ENCODE measurements at regions not wholly inside any gene's neighbourhood (a gene's known extent, or its start where the extent isn't known, plus 50 kb on each side); places are given as distances from the start of the nearest gene placed in this dataset.

DNA sequence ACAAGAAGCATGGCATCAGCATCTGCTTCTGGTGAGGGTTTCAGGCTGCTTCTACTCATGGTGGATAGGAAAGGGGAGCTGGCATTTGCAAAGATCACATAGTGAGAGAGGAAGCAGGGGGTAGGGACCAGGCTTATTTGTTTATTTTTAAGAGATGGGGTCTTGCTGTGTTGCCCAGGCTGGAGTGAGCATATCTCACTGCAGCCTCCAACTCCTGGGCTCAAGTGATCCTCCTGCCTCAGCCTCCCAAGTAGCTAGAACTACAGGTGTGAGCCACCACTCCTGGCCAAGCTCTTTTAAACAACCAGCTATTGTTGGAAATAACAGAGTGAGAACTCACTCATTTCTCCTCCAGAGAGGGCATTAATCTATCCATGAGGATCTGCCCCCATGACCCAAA is 138.8 kb upstream of the FOXN2 start:
- ChIA-PET CTCF (no interaction called here), POLR2A (interaction anchor here (0.6 kb wide), 1 partner anchor 137 kb away, joined by 3 read pairs; no protein-coding TSS in a partner anchor)
- Mint-ChIP-seq H3K4me3 (ENCODE audit: unreplicated experiment) (no peak overlapping the region), H3K9me3 (ENCODE audit: unreplicated experiment) (no peaks in the 10 kb centered on the region), H3K4me1 (ENCODE audit: insufficient read depth, unreplicated experiment) (peaks cover 8% of the 10 kb centered on the region), H3K27ac (ENCODE audit: low read depth, unreplicated experiment) (no peak overlapping the region), H3K27me3 (ENCODE audit: insufficient read depth, unreplicated experiment) (no peaks in the 10 kb centered on the region), H3K36me3 (ENCODE audit: insufficient read depth, unreplicated experiment) (no peaks in the 10 kb centered on the region)
- no TSS peak for BruUV-seq (replicated peaks)
- intact Hi-C loops (cut with micrococcal nuclease) = no loop called here
- no peak for DNase-seq (ENCODE audit: unreplicated experiment)
- TF ChIP-seq, protein P1, sequence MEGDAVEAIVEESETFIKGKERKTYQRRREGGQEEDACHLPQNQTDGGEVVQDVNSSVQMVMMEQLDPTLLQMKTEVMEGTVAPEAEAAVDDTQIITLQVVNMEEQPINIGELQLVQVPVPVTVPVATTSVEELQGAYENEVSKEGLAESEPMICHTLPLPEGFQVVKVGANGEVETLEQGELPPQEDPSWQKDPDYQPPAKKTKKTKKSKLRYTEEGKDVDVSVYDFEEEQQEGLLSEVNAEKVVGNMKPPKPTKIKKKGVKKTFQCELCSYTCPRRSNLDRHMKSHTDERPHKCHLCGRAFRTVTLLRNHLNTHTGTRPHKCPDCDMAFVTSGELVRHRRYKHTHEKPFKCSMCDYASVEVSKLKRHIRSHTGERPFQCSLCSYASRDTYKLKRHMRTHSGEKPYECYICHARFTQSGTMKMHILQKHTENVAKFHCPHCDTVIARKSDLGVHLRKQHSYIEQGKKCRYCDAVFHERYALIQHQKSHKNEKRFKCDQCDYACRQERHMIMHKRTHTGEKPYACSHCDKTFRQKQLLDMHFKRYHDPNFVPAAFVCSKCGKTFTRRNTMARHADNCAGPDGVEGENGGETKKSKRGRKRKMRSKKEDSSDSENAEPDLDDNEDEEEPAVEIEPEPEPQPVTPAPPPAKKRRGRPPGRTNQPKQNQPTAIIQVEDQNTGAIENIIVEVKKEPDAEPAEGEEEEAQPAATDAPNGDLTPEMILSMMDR (IDR thresholded peaks at IDR 0.05; ENCODE audit: unreplicated experiment) = no peak

DNA sequence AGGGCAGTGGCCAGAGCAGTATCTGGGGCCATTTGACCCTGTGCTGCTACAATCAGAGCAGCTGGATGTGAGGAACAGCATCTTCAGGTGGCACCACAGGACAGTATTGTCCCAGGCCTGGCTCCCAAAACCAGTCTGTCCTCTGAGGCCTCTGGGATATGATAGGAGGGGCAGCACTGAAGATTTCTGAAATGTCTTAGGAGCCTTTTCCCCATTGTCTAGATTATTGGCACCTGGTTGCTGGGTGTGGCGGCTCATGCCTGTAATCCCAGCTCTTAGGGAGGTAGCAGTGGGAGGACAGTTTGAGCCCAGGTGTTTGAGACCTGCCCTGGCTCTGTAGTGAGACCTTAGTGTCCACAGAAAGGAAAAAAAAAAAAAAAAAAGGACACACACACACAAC is 137.6 kb upstream of the FOXN2 start:
- no peak overlapping the region for H3K4me3 Mint-ChIP-seq (ENCODE audit: unreplicated experiment)
- BruUV-seq (replicated peaks) = no TSS peak
- CTCF ChIA-PET = no interaction called here

DNA sequence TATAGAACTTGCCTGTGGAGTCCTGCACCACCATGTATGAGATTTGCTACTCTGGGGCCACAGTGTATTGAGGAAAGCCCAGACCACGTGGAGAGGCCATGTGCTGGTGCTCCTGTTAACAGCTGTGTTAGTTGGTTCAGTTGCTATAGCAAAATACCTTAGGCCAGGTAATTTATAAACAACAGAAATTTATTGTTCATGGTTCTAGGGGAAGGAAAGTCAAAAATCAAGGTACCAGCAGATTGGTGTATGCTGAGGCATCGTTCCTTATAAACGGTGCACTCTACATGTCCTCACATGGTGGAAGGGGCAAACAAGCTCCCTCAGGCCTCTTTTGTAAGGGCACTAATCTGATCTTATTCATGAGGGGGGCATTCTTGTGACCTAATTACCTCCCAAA is 135.9 kb upstream of the FOXN2 start:
- no peaks in the 10 kb centered on the region for H3K27me3 Mint-ChIP-seq (ENCODE audit: insufficient read depth, unreplicated experiment)
- POLR2A ChIA-PET = no interaction called here
- no peaks in the 10 kb centered on the region for H3K9me3 Mint-ChIP-seq (ENCODE audit: unreplicated experiment)
- no peaks in the 10 kb centered on the region for H3K36me3 Mint-ChIP-seq (ENCODE audit: insufficient read depth, unreplicated experiment)
- no TSS peak for BruUV-seq (replicated peaks)
- peaks cover 8% of the 10 kb centered on the region for H3K4me1 Mint-ChIP-seq (ENCODE audit: insufficient read depth, unreplicated experiment)
- no peak for DNase-seq (ENCODE audit: unreplicated experiment)
- CTCF ChIA-PET = no interaction called here
- intact Hi-C loops (cut with micrococcal nuclease) = no loop called here
- H3K4me3 Mint-ChIP-seq (ENCODE audit: unreplicated experiment) = no peak overlapping the region
- TF ChIP-seq, protein P1 (IDR thresholded peaks at IDR 0.05; ENCODE audit: unreplicated experiment) = no peak
- no peak overlapping the region for H3K27ac Mint-ChIP-seq (ENCODE audit: low read depth, unreplicated experiment)

More for the DNA sequence above, 137.6 kb upstream of the FOXN2 start:
- Mint-ChIP-seq H3K27me3 (ENCODE audit: insufficient read depth, unreplicated experiment) (no peaks in the 10 kb centered on the region), H3K36me3 (ENCODE audit: insufficient read depth, unreplicated experiment) (no peaks in the 10 kb centered on the region), H3K4me1 (ENCODE audit: insufficient read depth, unreplicated experiment) (peaks cover 8% of the 10 kb centered on the region), H3K9me3 (ENCODE audit: unreplicated experiment) (no peaks in the 10 kb centered on the region), H3K27ac (ENCODE audit: low read depth, unreplicated experiment) (no peak overlapping the region)
- POLR2A ChIA-PET = no interaction called here
- DNase-seq (ENCODE audit: unreplicated experiment) = no peak
- intact Hi-C loops (cut with micrococcal nuclease) = no loop called here
- TF ChIP-seq, protein P1 (IDR thresholded peaks at IDR 0.05; ENCODE audit: unreplicated experiment) = no peak

DNA sequence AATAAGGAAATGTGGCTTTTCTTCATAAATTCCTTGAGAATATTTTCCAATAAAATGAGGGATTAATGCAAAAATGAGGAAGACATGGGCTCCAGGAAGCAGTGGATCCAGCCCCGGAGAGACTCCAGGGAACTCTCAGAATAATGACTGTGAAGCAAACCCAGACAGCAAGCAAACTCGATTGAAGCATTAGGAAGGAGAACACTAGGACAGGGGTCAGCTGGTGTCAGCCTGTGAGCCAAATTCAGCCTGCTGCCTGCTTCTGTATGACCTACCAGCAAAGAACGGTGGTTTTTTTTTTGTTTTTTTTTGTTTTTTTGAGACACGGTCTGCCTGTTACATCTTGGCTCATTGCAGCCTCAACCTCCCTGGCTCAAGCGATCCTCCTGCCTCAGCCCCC is 133.9 kb upstream of the FOXN2 start:
- no peak overlapping the region for H3K27ac Mint-ChIP-seq (ENCODE audit: low read depth, unreplicated experiment)
- no peaks in the 10 kb centered on the region for H3K9me3 Mint-ChIP-seq (ENCODE audit: unreplicated experiment)
- intact Hi-C loops (cut with micrococcal nuclease) = no loop called here
- no peak for DNase-seq (ENCODE audit: unreplicated experiment)
- TF ChIP-seq, protein P1 (IDR thresholded peaks at IDR 0.05; ENCODE audit: unreplicated experiment) = no peak
- no peaks in the 10 kb centered on the region for H3K27me3 Mint-ChIP-seq (ENCODE audit: insufficient read depth, unreplicated experiment)
- H3K4me1 Mint-ChIP-seq (ENCODE audit: insufficient read depth, unreplicated experiment) = peaks cover under 1% of the 10 kb centered on the region
- no peak overlapping the region for H3K4me3 Mint-ChIP-seq (ENCODE audit: unreplicated experiment)
- CTCF ChIA-PET = interaction anchor here (0.6 kb wide), 1 partner anchor 679 kb away, joined by 3 read pairs; no protein-coding TSS in a partner anchor
- POLR2A ChIA-PET = no interaction called here
- BruUV-seq (replicated peaks) = no TSS peak
- no peaks in the 10 kb centered on the region for H3K36me3 Mint-ChIP-seq (ENCODE audit: insufficient read depth, unreplicated experiment)

All from MCF 10A (cell line).